Muscle of leg (tissue), 3 donors: ENCODE measurements at regions not wholly inside any gene's neighbourhood (a gene's known extent, or its start where the extent isn't known, plus 50 kb on each side); places are given as distances from the start of the nearest gene placed in this dataset.

ENCODE experiments used
- DNase-seq: peaks from one replicate; pipeline ENCODE4 v3.0.0; 2013
- H3K27ac ChIP-seq: one replicate; pipeline ENCODE4 v1.5.1; 2013; ENCODE audit warnings: mild to moderate bottlenecking, low read length, control low read depth
- H3K27me3 ChIP-seq: one replicate; pipeline ENCODE4 v1.6.1; 2013; ENCODE audit warnings: low read length; ENCODE audit not compliant: control insufficient read depth, insufficient read depth
- H3K36me3 ChIP-seq: one replicate; pipeline ENCODE4 v1.6.1; 2013; ENCODE audit warnings: low read length; ENCODE audit not compliant: control insufficient read depth, insufficient read depth
- H3K4me1 ChIP-seq: one replicate; pipeline ENCODE4 v1.6.1; 2013; ENCODE audit warnings: low read length; ENCODE audit not compliant: control insufficient read depth, insufficient read depth
- H3K4me3 ChIP-seq: one replicate; pipeline ENCODE4 v1.5.1; 2013; ENCODE audit warnings: low read length, control low read depth
- H3K9me3 ChIP-seq: replicated peaks from 2 replicates; pipeline ENCODE4 v1.6.1; 2013; ENCODE audit warnings: low read depth, low read length; ENCODE audit not compliant: control insufficient read depth
- WGBS: methylation state at CpG from one replicate; pipeline ENCODE4 v1.1.5; 2013; ENCODE audit warnings: missing lambda C conversion rate; ENCODE audit not compliant: insufficient coverage; 5-methylcytosine and 5-hydroxymethylcytosine counted together

DNA sequence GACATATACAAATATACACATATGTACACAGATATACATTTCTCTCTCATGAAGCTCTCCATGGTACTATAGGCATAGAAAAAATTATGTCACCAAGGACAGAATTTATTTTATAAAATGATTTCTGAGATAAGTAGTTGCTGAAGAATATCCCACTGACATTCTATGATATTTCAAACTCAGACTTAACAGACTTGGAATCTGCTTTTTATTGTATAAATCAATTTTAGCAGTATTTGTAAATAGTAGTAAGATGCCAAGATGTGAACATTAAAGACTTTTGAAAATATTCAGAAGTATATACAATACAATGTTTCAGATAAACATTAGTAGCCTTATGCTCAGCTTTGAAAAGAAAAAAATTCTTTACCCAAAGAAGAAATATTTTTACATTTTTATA lies 107.4 kb upstream of the ARGLU1 start:
- no peak for DNase-seq
- Histone ChIP-seq H3K4me3 (no peak overlapping the region), H3K36me3 (no peaks in the 10 kb centered on the region), H3K9me3 (no peaks in the 10 kb centered on the region), H3K4me1 (no peaks in the 10 kb centered on the region), H3K27me3 (no peaks in the 10 kb centered on the region), H3K27ac (no peak overlapping the region)

DNA sequence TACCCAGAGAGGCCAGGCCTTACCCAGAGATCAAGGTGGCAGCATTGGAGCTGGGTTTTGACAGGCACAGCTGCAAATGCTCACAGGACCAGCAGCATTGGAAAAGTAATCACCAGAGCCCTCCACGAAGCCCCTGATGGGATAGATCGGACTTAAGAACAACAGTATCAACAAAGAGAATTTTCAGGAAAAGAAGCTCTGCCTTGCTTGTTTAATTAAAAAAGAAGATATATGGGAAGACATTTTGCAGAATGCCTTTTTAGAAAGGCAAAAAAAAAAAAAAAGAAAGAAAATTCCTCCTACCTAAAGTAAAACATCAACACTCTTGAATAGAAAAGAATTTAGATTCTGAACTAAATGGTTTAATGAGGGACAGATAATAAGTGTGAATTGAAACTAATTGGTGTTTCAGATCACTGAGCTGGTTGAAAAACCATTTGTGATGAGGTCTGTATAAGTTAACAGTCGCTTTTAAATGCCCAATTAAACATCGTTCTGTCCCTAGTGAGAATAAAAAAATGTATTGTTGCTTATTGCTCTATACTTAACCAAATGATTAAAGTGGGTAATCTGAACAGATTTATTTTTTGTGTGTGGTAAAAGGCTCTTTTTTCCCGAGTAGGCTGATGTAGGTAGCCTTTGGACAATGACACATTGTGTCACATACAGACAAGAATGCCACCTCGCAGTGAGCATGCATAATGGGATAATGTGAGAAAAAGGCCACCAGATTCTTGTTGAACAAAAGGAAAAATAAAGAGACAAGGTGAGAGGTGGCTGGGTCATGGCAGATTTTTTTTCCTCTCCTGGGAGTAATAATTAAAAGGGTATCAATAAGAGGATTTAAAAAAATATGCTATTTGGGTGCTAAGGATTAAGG lies 93.0 kb upstream of the ARGLU1 start:
- no peaks in the 10 kb centered on the region for H3K27me3 ChIP-seq
- DNase-seq, result no peak
- no peaks in the 10 kb centered on the region for H3K4me1 ChIP-seq
- H3K36me3 ChIP-seq, result no peaks in the 10 kb centered on the region
- no peak overlapping the region for H3K4me3 ChIP-seq
- no peaks in the 10 kb centered on the region for H3K9me3 ChIP-seq
- 60% methylated on average over 1 of the region's 6 CpGs for WGBS
- no peak overlapping the region for H3K27ac ChIP-seq

DNA sequence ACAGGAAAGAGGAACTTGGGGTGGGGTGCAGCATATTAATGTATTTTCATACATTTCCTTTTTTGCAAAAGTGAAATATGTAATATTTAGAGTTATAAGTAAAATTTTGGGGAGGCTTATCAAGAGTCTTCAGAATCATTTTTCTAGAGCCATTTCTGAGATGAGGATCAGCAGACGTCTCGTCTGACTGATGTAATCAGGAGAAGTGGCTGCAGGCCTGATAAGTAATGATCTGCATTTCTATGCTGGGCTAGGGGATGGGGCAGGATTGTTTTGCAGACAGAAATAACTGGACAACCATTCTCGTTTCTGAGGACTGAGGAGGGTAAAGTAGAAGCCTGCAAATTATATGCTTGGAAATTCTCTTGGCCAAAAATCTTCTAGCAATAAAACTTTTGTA lies 89.2 kb upstream of the ARGLU1 start:
- no peak overlapping the region for H3K27ac ChIP-seq
- H3K9me3 ChIP-seq, result no peaks in the 10 kb centered on the region
- no peaks in the 10 kb centered on the region for H3K27me3 ChIP-seq
- H3K4me3 ChIP-seq, result no peak overlapping the region
- no peaks in the 10 kb centered on the region for H3K4me1 ChIP-seq
- H3K36me3 ChIP-seq, result no peaks in the 10 kb centered on the region
- 71% methylated on average over 2 of the region's 3 CpGs for WGBS
- DNase-seq, result no peak

DNA sequence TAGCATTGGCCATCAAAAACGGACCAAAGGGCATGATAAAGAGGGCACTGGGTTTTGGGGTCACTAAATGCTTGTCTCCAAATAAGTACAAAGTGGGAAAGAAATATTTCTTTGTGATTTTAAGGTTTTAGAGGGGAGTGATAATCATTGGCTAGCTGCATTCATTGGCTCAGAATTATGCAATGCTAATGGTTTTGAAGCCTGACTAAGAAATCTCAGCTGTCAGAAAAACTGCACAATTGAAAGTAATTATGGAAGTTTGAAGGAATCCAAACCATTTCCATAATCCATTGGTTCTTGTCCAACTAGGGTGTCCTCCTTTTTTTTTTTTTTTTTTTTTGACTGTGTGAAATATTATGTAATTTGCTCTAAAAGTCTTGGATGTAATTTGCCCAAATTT lies 88.2 kb upstream of the ARGLU1 start:
- no peak overlapping the region for H3K4me3 ChIP-seq
- H3K27me3 ChIP-seq, result no peaks in the 10 kb centered on the region
- no peak for DNase-seq
- no peaks in the 10 kb centered on the region for H3K4me1 ChIP-seq
- H3K9me3 ChIP-seq, result no peaks in the 10 kb centered on the region
- no peaks in the 10 kb centered on the region for H3K36me3 ChIP-seq
- H3K27ac ChIP-seq, result no peak overlapping the region
- 88% methylated on average over 1 of the region's 1 CpG for WGBS

DNA sequence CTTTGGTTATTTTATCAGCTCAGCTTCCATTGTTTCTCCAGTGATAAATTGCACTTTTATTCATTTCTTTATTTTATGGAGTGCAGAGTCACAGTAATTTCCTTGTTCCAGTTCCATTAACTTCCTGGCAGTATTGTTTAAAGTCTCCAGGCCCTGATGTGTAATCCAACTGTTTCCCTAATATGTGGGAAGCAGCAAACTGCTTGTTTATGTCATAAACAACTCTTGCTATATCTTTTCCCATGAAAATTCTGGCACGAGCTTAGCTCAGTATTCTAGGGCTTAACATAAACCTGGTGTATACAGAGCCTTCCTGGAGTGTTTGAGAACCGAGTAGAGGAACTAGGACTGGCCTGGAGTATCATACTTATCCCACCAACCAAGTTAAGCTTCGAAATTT lies 83.5 kb upstream of the ARGLU1 start:
- Histone ChIP-seq H3K36me3 (no peaks in the 10 kb centered on the region), H3K4me1 (no peaks in the 10 kb centered on the region), H3K9me3 (no peaks in the 10 kb centered on the region), H3K4me3 (no peak overlapping the region), H3K27me3 (no peaks in the 10 kb centered on the region), H3K27ac (peak overlapping the region; percentile 52)
- no CpG with 5 or more reads among the region's 3 CpGs for WGBS
- peak; percentile 79 for DNase-seq

DNA sequence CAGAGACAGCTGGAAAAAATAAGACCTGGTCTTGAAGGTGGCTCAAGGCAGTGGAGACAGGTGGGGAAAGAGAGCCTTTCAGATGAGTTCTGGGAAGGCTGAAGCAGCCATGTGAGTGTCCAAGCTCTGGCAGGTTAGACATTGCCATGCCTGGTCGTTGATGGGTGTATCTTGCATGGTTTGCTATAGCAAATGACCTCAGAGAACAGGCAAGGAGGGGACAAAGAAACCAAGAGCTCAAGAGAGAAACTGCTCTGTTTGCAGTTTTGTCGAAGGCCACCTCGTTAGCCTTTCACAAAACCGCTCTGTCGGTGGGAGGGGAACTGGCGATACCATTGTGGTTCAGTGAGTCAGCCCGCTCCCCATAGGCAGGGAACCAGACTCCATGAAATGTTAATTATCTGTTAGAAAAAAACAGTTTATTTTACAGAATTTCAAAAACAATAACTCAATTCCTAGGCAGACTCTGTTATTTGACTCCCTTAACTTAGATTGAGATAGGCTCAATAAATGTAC lies 82.8 kb upstream of the ARGLU1 start:
- H3K4me1 ChIP-seq, result no peaks in the 10 kb centered on the region
- no peaks in the 10 kb centered on the region for H3K36me3 ChIP-seq
- H3K27me3 ChIP-seq, result no peaks in the 10 kb centered on the region
- DNase-seq, result no peak
- H3K4me3 ChIP-seq, result no peak overlapping the region
- WGBS, result 96% methylated on average over 5 of the region's 7 CpGs
- peak overlapping the region; percentile 39 for H3K27ac ChIP-seq
- H3K9me3 ChIP-seq, result no peaks in the 10 kb centered on the region

DNA sequence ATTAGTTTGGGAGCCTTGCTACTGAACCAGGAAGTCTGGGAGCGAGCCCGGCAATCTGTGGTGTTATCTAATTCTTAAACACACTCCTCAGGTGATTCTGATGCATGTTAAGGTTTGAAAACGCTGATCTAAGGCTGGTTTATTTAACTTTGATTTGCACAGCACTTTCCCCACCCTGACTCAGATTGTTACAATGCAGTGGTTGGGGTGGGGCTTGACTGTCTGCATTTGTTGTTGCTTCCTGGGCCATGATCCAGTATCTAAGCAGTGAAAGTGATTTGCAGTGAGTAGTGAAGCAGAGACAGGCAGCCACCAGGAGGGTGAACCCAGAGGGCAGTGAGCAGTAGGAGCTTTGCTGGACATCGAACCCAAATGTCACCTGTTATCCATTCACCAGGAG lies 81.6 kb upstream of the ARGLU1 start:
- WGBS, result 100% methylated on average over 1 of the region's 4 CpGs
- H3K27ac ChIP-seq, result no peak overlapping the region

DNA sequence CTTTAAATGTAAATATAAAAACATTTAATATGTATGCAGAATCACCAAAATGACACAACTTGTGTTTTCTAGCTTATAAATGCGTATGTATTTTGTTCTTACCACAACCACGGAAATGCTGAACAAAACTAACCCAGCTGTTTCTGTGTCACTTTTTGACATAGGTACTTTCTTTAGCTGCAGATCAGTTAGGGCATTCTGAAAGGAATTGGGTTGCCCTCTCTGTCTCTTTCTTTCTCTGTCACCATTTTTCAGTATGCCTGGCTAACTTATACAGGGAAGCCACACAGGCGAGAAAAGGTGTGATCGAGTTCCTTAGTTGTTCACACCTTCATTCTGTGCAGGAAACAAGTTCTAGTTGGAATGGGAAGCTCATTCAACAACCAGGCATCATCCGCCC lies 72.6 kb upstream of the ARGLU1 start:
- no peak for DNase-seq
- Histone ChIP-seq H3K4me3 (no peak overlapping the region), H3K27ac (no peak overlapping the region), H3K9me3 (no peaks in the 10 kb centered on the region), H3K36me3 (no peaks in the 10 kb centered on the region), H3K4me1 (no peaks in the 10 kb centered on the region), H3K27me3 (no peaks in the 10 kb centered on the region)
- WGBS, result 100% methylated on average over 1 of the region's 5 CpGs

More for the DNA sequence above, 81.6 kb upstream of the ARGLU1 start:
- Histone ChIP-seq H3K27me3 (no peaks in the 10 kb centered on the region), H3K4me3 (no peak overlapping the region), H3K4me1 (no peaks in the 10 kb centered on the region), H3K36me3 (no peaks in the 10 kb centered on the region), H3K9me3 (no peaks in the 10 kb centered on the region)
- DNase-seq, result no peak

DNA sequence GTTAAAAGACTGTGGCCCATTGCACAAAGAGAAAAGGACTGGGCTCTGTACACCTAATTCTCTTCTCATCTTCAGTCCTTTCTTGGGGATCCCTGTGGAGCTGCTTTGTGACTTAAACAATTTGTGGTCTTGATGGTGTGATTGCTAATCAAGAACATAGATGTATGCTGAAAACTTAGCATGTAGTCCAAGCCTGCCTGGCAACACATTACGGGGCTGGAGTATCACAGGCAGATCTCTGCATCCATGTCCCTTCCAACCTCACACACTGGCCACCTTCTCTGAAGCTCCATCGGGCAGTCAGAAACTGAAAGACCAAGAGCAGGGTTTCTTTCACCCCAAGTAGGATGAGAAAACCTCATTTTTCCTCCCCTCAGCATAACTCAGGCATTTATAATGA lies 69.6 kb upstream of the ARGLU1 start:
- H3K27ac ChIP-seq, result no peak overlapping the region
- no peak overlapping the region for H3K4me3 ChIP-seq
- no peaks in the 10 kb centered on the region for H3K36me3 ChIP-seq
- WGBS, result 100% methylated on average over 1 of the region's 2 CpGs
- DNase-seq, result no peak
- no peaks in the 10 kb centered on the region for H3K4me1 ChIP-seq
- H3K9me3 ChIP-seq, result no peaks in the 10 kb centered on the region
- no peaks in the 10 kb centered on the region for H3K27me3 ChIP-seq

DNA sequence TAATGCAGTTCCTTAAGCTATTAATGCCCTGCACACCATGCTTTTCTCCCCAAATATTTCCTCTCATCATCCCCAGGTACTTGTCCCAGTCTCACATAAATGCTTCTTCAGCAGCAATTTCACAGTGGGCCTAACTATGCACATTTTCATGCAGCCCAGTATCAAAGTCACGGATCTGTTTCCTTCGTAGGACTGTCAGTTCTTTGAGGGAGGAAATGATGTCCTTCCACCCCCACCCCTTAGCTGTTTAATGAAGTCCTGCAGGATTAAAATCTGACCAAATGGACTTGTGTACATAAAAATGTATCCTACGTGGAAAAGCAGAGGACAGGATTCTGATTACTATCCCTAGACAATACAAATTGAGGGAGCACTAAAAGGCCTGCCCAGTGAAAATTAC lies 68.6 kb upstream of the ARGLU1 start:
- Histone ChIP-seq H3K9me3 (no peaks in the 10 kb centered on the region), H3K27ac (no peak overlapping the region), H3K4me3 (no peak overlapping the region), H3K4me1 (no peaks in the 10 kb centered on the region), H3K27me3 (no peaks in the 10 kb centered on the region), H3K36me3 (no peaks in the 10 kb centered on the region)
- no peak for DNase-seq
- no CpG with 5 or more reads among the region's 3 CpGs for WGBS
